Inflammatory macrophage (primary cell): ENCODE measurements at regions not wholly inside any gene's neighbourhood (a gene's known extent, or its start where the extent isn't known, plus 50 kb on each side); places are given as distances from the start of the nearest gene placed in this dataset.
"Not testable (repeated sequence)": the region's sequence is repeated elsewhere in the genome, so short reads cannot be mapped to it uniquely, and the experiment has no call there.

Experiments used
- DNase-seq, 2 donors: peaks; one replicate each; pipeline ENCODE4 v3.0.0-alpha.2; 2020 to 2022

GRCh38 chr4:97437998-97438705 is 705.1 kb downstream of the STPG2 start:
- not testable (repeated sequence) for DNase-seq

GRCh38 chr4:97453186-97453585 is 690.1 kb downstream of the STPG2 start:
- no peak for DNase-seq

- no peak for DNase-seq
These were observed 686.0 kb downstream of the STPG2 start for GRCh38 chr4:97457253-97457652.

GRCh38 chr4:97468272-97468671 is 675.0 kb downstream of the STPG2 start:
- no peak for DNase-seq

- DNase-seq: no peak
These were observed 667.7 kb downstream of the STPG2 start for GRCh38 chr4:97475621-97476020.

- no peak for DNase-seq
These were observed 665.3 kb downstream of the STPG2 start for GRCh38 chr4:97477974-97478373.

GRCh38 chr4:97479388-97479787 is 663.9 kb downstream of the STPG2 start:
- no peak for DNase-seq

- no peak for DNase-seq
These were observed 651.4 kb downstream of the STPG2 start for GRCh38 chr4:97491856-97492255.

- DNase-seq: no peak
These were observed 649.3 kb downstream of the STPG2 start for GRCh38 chr4:97493815-97494518.

- DNase-seq: no peak
These were observed 646.9 kb downstream of the STPG2 start for GRCh38 chr4:97496298-97496873.

- no peak for DNase-seq
These were observed 644.4 kb downstream of the STPG2 start for GRCh38 chr4:97498875-97499274.

- DNase-seq: no peak
These were observed 642.9 kb downstream of the STPG2 start for GRCh38 chr4:97500423-97500822.

- DNase-seq: no peak
These were observed 638.6 kb downstream of the STPG2 start for GRCh38 chr4:97504713-97505112.

- DNase-seq: no peak
These were observed 635.6 kb downstream of the STPG2 start for GRCh38 chr4:97507587-97508245.
